ENCODE measurements at regions not wholly inside any gene's neighbourhood (a gene's known extent, or its start where the extent isn't known, plus 50 kb on each side); places are given as distances from the start of the nearest gene placed in this dataset.
"Not testable (repeated sequence)": the region's sequence is repeated elsewhere in the genome, so short reads cannot be mapped to it uniquely, and the experiment has no call there.

DNA sequence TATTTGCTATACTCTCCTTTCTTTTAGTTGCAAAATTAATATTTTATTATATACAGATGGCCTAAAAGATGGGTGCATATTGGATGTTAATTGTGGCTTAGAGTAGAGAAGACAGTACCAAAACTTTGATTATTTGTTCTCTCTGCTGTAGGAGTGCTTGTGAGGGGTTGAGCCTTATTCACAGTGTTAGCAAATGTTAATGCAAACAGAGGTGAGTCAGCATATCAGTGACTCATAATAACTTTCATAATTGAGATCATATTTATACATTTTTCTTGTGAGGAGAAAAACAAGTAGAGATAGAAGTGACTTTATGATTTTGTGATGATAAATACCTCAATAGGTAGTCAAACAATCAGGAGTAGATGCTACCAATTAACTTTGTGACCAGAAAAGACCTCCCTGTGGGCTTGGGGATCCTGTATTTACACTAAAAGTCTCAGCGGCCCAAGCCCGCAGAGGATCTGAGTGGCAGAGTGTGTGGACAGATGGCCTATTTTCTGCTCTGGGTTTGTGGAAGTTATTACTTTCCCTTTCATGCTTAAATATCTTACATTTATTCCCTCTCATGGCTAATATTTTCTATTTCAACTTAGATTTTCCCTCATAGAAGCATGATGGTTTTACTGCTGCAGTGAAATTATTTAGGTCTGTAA is 226.5 kb downstream of the TAF11L14 start:
- no peak overlapping the region for H3K4me3 ChIP-seq (ENCODE audit: low read depth in 1 of 2, low read length in 2 of 2)
- H3K36me3 ChIP-seq (ENCODE audit: control insufficient read depth in 2 of 2, insufficient read depth in 2 of 2, low read length in 1 of 2): no peaks in the 10 kb centered on the region
- H3K9me3 ChIP-seq (ENCODE audit: control insufficient read depth in 2 of 2, insufficient read depth in 1 of 2, low read depth in 1 of 2, low read length in 1 of 2): peaks cover 2 to 3% of the 10 kb centered on the region in 2 donors
- H3K27me3 ChIP-seq (ENCODE audit: control insufficient read depth in 1 of 2, insufficient read depth in 2 of 2, low read length in 2 of 2): no peaks in the 10 kb centered on the region
- 89 to 95% methylated on average over 2 of the region's 2 CpGs for whole genome bisulfite sequencing, 2 donors
- H3K4me1 ChIP-seq (ENCODE audit: control insufficient read depth in 2 of 2, insufficient read depth in 2 of 2, low read length in 1 of 2): no peaks in the 10 kb centered on the region
- H3K27ac ChIP-seq (ENCODE audit: low read depth in 2 of 2, low read length in 1 of 2): no peak overlapping the region

DNA sequence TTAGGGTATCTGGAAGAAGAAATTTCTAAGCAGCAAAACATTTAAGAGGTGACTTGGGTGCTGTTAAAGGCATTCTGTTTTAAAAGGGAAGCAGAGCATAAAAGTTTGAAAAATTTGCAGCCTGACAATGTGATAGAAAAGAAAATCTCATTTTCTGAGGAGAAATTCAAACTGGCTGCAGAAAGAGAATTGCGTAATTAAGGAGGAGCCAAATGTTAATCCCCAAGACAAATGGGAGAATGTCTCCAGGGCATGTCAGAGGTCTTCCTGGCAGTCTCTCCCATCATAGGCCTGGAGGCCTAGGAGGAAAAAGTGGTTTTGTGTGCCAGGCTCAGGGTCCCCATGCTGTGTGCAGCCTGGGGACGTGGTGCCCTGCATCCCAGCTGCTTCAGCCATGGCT is 230.6 kb downstream of the TAF11L14 start:
- not testable (repeated sequence) for H3K36me3 ChIP-seq (ENCODE audit: control insufficient read depth in 2 of 2, insufficient read depth in 2 of 2, low read length in 1 of 2); H3K9me3 ChIP-seq (ENCODE audit: control insufficient read depth in 2 of 2, insufficient read depth in 1 of 2, low read depth in 1 of 2, low read length in 1 of 2); H3K4me1 ChIP-seq (ENCODE audit: control insufficient read depth in 2 of 2, insufficient read depth in 2 of 2, low read length in 1 of 2); H3K27ac ChIP-seq (ENCODE audit: low read depth in 2 of 2, low read length in 1 of 2); H3K27me3 ChIP-seq (ENCODE audit: control insufficient read depth in 1 of 2, insufficient read depth in 2 of 2, low read length in 2 of 2); H3K4me3 ChIP-seq (ENCODE audit: low read depth in 1 of 2, low read length in 2 of 2)
- 62 to 84% methylated on average over 2 of the region's 2 CpGs for WGBS, 2 donors

DNA sequence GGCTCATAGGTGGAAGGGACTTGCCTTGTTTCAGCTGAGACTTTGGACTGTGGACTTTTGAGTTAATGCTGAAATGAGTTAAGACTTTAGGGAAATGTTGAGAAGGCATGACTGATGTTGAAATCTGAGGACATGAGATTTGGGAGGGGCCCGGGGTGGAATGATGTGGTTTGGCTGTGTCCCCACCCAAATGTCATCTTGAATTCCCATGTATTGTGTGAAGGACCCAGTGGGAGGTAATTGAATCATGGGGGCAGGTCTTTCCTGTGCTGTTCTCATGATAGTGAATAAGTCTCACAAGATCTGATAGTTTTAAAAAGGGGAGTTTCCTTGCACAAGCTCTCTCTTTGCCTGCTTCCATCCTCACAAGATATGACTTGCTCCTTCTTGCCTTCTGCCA is 231.7 kb downstream of the TAF11L14 start:
- H3K27ac ChIP-seq (ENCODE audit: low read depth in 2 of 2, low read length in 1 of 2); H3K36me3 ChIP-seq (ENCODE audit: control insufficient read depth in 2 of 2, insufficient read depth in 2 of 2, low read length in 1 of 2): not testable (repeated sequence)
- WGBS, 2 donors: 48 to 52% methylated on average over 1 of the region's 1 CpG

DNA sequence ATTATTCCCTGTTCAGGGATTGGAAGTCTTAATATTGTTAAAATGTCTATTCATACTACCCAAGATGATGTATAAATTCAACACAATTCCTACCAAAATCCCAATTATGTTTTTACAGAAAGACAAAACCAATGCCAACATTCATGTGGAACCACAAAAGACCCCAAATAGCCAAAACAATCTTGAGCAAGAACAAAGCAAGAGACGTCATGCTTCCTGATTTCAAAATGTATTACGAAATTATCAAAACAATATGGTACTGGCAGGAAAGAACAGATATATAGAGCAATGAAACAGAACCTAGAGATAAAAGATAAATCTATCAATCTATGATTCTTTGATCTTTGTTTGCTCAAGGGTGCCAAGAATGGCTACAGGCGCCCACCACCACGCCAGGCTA is 237.9 kb downstream of the TAF11L14 start:
- Histone ChIP-seq H3K4me1 (ENCODE audit: control insufficient read depth in 2 of 2, insufficient read depth in 2 of 2, low read length in 1 of 2) (no peaks in the 10 kb centered on the region), H3K27me3 (ENCODE audit: control insufficient read depth in 1 of 2, insufficient read depth in 2 of 2, low read length in 2 of 2) (no peaks in the 10 kb centered on the region), H3K27ac (ENCODE audit: low read depth in 2 of 2, low read length in 1 of 2) (no peak overlapping the region), H3K9me3 (ENCODE audit: control insufficient read depth in 2 of 2, insufficient read depth in 1 of 2, low read depth in 1 of 2, low read length in 1 of 2) (no peaks in the 10 kb centered on the region), H3K36me3 (ENCODE audit: control insufficient read depth in 2 of 2, insufficient read depth in 2 of 2, low read length in 1 of 2) (no peaks in the 10 kb centered on the region), H3K4me3 (ENCODE audit: low read depth in 1 of 2, low read length in 2 of 2) (no peak overlapping the region)
- WGBS, 2 donors: 82 to 85% methylated on average over 4 of the region's 4 CpGs

More for the DNA sequence above, 231.7 kb downstream of the TAF11L14 start:
- not testable (repeated sequence) for H3K4me1 ChIP-seq (ENCODE audit: control insufficient read depth in 2 of 2, insufficient read depth in 2 of 2, low read length in 1 of 2); H3K9me3 ChIP-seq (ENCODE audit: control insufficient read depth in 2 of 2, insufficient read depth in 1 of 2, low read depth in 1 of 2, low read length in 1 of 2); H3K4me3 ChIP-seq (ENCODE audit: low read depth in 1 of 2, low read length in 2 of 2); H3K27me3 ChIP-seq (ENCODE audit: control insufficient read depth in 1 of 2, insufficient read depth in 2 of 2, low read length in 2 of 2)

DNA sequence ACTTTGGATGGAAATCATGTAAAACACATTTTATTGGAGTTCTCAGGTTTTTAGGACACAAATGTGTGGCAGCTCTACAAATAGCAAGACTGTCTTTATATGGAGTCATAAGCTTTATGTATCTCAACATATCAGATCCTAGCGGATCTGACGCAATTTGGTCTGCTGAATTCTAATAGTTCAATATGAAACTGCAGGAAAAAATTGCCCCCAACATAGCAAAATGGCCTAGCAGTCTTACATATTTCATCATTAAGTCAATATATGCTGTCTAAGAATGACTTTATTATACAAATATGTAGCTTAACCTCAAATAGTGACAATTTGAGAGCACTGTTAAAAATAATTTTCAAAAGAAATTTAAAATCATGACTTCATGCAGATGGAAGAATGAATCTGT is 244.3 kb downstream of the TAF11L14 start:
- Histone ChIP-seq H3K36me3 (ENCODE audit: control insufficient read depth in 2 of 2, insufficient read depth in 2 of 2, low read length in 1 of 2) (no peaks in the 10 kb centered on the region), H3K4me1 (ENCODE audit: control insufficient read depth in 2 of 2, insufficient read depth in 2 of 2, low read length in 1 of 2) (peaks cover 0 to 5% of the 10 kb centered on the region in 2 donors), H3K4me3 (ENCODE audit: low read depth in 1 of 2, low read length in 2 of 2) (no peak overlapping the region), H3K9me3 (ENCODE audit: control insufficient read depth in 2 of 2, insufficient read depth in 1 of 2, low read depth in 1 of 2, low read length in 1 of 2) (no peaks in the 10 kb centered on the region), H3K27ac (ENCODE audit: low read depth in 2 of 2, low read length in 1 of 2) (no peak overlapping the region), H3K27me3 (ENCODE audit: control insufficient read depth in 1 of 2, insufficient read depth in 2 of 2, low read length in 2 of 2) (no peaks in the 10 kb centered on the region)
- WGBS, 2 donors: 89 to 97% methylated on average over 2 of the region's 2 CpGs

DNA sequence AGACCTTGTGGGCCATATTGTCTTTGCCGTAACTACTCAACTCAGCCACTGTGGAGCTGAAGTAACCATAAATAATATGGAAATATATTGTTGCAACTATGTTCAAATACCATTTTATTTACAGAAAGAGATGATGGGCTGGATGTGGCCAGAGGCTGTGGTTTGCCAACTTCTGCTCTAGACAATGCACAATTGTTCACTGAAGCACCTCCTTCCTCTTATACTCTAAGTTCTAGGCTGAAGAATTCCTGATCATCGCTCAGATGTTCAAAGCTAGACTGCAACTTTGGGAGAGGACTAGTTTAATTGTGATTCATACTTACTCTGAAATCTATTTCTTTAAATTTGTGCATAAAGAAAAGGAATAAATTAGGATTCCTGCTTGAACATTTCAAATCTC is 245.0 kb downstream of the TAF11L14 start:
- 94% methylated on average over 2 of the region's 2 CpGs for WGBS, 2 donors
- no peaks in the 10 kb centered on the region for H3K27me3 ChIP-seq (ENCODE audit: control insufficient read depth in 1 of 2, insufficient read depth in 2 of 2, low read length in 2 of 2)

DNA sequence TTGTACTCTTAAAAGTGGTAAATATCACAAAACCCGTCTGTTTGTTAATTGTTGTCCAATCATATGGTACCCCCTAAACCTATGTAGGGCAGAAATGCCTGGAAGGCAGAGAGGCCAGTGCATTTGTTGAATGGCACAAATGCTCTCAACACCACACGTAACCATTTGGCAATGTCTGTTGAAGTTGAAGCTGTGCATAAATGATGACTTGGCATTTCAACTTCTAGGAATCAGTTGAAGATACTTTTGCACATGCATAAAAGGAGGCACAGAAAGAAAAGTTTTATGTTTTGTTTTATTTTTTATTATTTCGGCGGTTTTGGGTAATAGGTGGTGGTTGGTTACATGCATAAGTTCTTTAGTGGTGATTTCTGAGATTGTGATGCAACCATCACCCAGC is 246.6 kb downstream of the TAF11L14 start:
- H3K27ac ChIP-seq (ENCODE audit: low read depth in 2 of 2, low read length in 1 of 2): no peak overlapping the region
- H3K36me3 ChIP-seq (ENCODE audit: control insufficient read depth in 2 of 2, insufficient read depth in 2 of 2, low read length in 1 of 2): no peaks in the 10 kb centered on the region
- H3K4me1 ChIP-seq (ENCODE audit: control insufficient read depth in 2 of 2, insufficient read depth in 2 of 2, low read length in 1 of 2): peaks cover 0 to 5% of the 10 kb centered on the region in 2 donors
- H3K4me3 ChIP-seq (ENCODE audit: low read depth in 1 of 2, low read length in 2 of 2): no peak overlapping the region
- H3K27me3 ChIP-seq (ENCODE audit: control insufficient read depth in 1 of 2, insufficient read depth in 2 of 2, low read length in 2 of 2): no peaks in the 10 kb centered on the region
- 90 to 94% methylated on average over 4 of the region's 4 CpGs for WGBS, 2 donors
- H3K9me3 ChIP-seq (ENCODE audit: control insufficient read depth in 2 of 2, insufficient read depth in 1 of 2, low read depth in 1 of 2, low read length in 1 of 2): no peaks in the 10 kb centered on the region

More for the DNA sequence above, 245.0 kb downstream of the TAF11L14 start:
- Histone ChIP-seq H3K36me3 (ENCODE audit: control insufficient read depth in 2 of 2, insufficient read depth in 2 of 2, low read length in 1 of 2) (no peaks in the 10 kb centered on the region), H3K4me3 (ENCODE audit: low read depth in 1 of 2, low read length in 2 of 2) (no peak overlapping the region), H3K27ac (ENCODE audit: low read depth in 2 of 2, low read length in 1 of 2) (no peak overlapping the region), H3K9me3 (ENCODE audit: control insufficient read depth in 2 of 2, insufficient read depth in 1 of 2, low read depth in 1 of 2, low read length in 1 of 2) (no peaks in the 10 kb centered on the region), H3K4me1 (ENCODE audit: control insufficient read depth in 2 of 2, insufficient read depth in 2 of 2, low read length in 1 of 2) (peaks cover 0 to 5% of the 10 kb centered on the region in 2 donors)

DNA sequence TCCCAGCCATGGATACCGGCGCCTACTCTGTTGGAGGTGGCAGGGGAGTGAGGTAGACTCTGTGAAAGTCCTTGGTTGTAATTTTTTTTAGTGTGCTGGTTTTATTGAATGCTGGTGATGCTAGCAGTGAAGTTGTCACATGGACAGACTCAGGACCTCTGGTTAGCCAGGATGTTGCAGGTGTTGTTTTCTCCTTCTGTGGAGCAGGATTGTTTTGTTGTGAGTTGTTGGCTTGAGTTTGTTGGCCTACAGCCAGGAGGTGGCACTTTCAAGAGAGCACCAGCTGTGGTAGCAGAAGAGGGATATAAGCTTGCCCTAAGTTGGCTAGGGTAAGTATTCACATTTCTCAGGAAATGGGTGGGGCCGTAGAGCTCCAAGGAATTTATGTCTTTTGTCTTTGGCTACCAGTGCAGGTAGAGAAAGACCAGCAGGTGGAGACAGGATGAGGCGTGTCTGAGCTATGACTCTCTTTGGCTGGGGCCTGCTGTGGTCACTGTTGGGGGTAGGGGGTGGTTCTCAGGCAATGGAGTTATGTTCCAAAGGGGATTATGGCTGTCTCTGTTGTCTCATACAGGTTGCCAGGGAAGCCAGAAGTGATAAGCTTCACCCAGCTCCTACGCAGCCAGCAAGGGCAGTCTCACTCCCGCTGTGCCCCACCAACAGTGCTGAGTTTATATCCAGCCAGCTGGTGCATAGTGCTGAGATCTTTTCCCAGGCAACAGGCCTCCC is 248.7 kb downstream of the TAF11L14 start:
- Histone ChIP-seq H3K4me3 (ENCODE audit: low read depth in 1 of 2, low read length in 2 of 2) (no peak overlapping the region), H3K4me1 (ENCODE audit: control insufficient read depth in 2 of 2, insufficient read depth in 2 of 2, low read length in 1 of 2) (peaks cover 0 to 5% of the 10 kb centered on the region in 2 donors), H3K27ac (ENCODE audit: low read depth in 2 of 2, low read length in 1 of 2) (peak overlapping the region in 1 of 2 donors; percentile 15), H3K27me3 (ENCODE audit: control insufficient read depth in 1 of 2, insufficient read depth in 2 of 2, low read length in 2 of 2) (no peaks in the 10 kb centered on the region), H3K36me3 (ENCODE audit: control insufficient read depth in 2 of 2, insufficient read depth in 2 of 2, low read length in 1 of 2) (no peaks in the 10 kb centered on the region), H3K9me3 (ENCODE audit: control insufficient read depth in 2 of 2, insufficient read depth in 1 of 2, low read depth in 1 of 2, low read length in 1 of 2) (no peaks in the 10 kb centered on the region)
- WGBS, 2 donors: 63 to 72% methylated on average over 6 of the region's 6 CpGs

DNA sequence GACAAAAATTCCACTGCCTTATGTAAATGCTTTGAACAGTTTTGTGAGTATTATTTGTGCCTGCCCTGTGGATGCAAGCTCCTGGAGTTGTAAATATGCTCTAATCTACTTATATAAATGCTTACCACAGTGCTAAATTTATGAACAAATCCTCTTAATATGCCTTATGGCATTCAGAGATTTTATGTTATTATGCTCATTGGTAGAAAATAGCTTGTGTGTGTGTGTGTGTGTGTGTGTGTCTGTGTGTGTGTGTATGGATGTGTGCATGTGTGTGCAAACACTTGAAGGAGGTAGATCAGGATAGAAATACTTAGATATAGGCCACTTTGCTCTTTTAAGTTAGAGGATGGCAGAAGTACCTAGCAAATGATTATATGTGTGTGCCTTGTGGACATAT is 253.9 kb downstream of the TAF11L14 start:
- H3K27me3 ChIP-seq (ENCODE audit: control insufficient read depth in 1 of 2, insufficient read depth in 2 of 2, low read length in 2 of 2): no peaks in the 10 kb centered on the region
- H3K4me1 ChIP-seq (ENCODE audit: control insufficient read depth in 2 of 2, insufficient read depth in 2 of 2, low read length in 1 of 2): peaks cover 0 to 1% of the 10 kb centered on the region in 2 donors
- H3K9me3 ChIP-seq (ENCODE audit: control insufficient read depth in 2 of 2, insufficient read depth in 1 of 2, low read depth in 1 of 2, low read length in 1 of 2): no peaks in the 10 kb centered on the region
- no peak overlapping the region for H3K4me3 ChIP-seq (ENCODE audit: low read depth in 1 of 2, low read length in 2 of 2)
- H3K36me3 ChIP-seq (ENCODE audit: control insufficient read depth in 2 of 2, insufficient read depth in 2 of 2, low read length in 1 of 2): no peaks in the 10 kb centered on the region
- H3K27ac ChIP-seq (ENCODE audit: low read depth in 2 of 2, low read length in 1 of 2): no peak overlapping the region

DNA sequence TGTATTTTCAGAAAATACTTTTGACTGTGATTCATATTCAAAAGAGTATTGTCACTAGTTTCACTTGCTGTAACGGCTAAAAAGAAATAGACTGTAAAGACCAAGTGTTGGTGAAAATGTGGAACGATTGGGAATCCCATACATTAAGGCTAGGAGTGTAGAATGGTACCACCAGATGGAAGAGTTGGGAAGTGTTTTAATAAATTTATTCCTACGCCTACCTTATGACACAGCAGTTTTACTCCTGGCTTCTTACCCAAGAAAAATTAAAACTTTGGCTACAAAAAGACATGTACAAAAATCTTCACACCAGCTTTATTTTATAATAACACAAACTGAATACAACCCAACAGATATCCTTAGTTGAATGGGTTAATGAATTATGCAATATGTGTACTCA is 256.2 kb downstream of the TAF11L14 start:
- no peaks in the 10 kb centered on the region for H3K4me1 ChIP-seq (ENCODE audit: control insufficient read depth in 2 of 2, insufficient read depth in 2 of 2, low read length in 1 of 2)
- H3K36me3 ChIP-seq (ENCODE audit: control insufficient read depth in 2 of 2, insufficient read depth in 2 of 2, low read length in 1 of 2): no peaks in the 10 kb centered on the region
- no peak overlapping the region for H3K27ac ChIP-seq (ENCODE audit: low read depth in 2 of 2, low read length in 1 of 2)
- no peaks in the 10 kb centered on the region for H3K9me3 ChIP-seq (ENCODE audit: control insufficient read depth in 2 of 2, insufficient read depth in 1 of 2, low read depth in 1 of 2, low read length in 1 of 2)
- H3K27me3 ChIP-seq (ENCODE audit: control insufficient read depth in 1 of 2, insufficient read depth in 2 of 2, low read length in 2 of 2): no peaks in the 10 kb centered on the region
- WGBS, 2 donors: 82% methylated on average over 3 of the region's 3 CpGs
- H3K4me3 ChIP-seq (ENCODE audit: low read depth in 1 of 2, low read length in 2 of 2): no peak overlapping the region

Measured in esophagus (tissue), 2 donors.